NCI-H460 (cell line): ENCODE measurements at regions not wholly inside any gene's neighbourhood (a gene's known extent, or its start where the extent isn't known, plus 50 kb on each side); places are given as distances from the start of the nearest gene placed in this dataset.

ENCODE experiments used
- DNase-seq: peaks from one replicate; pipeline ENCODE4 v3.0.0-alpha.2; 2016; ENCODE audit warnings: low read depth; ENCODE audit errors: extremely low read depth

DNA sequence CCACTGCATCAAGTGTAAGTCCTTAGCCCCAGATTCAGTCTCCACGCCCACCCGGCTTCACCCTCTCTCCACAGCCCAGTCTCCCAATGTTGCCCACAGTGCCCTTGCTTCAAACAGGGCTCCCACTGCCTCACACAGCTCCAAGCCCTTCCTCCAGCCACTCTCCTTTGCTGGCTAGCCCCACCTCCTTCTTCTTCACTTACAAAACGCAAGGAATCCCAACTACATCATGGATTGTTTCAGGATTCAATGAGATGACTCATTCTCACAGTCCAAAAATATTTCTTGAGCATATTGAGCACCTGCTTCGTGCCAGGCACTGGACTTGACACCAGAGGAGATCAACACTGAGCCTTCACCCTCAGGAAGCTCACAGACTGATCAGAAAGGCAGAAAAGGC lies 533.5 kb downstream of the BUD13 start:
- no peak for DNase-seq

DNA sequence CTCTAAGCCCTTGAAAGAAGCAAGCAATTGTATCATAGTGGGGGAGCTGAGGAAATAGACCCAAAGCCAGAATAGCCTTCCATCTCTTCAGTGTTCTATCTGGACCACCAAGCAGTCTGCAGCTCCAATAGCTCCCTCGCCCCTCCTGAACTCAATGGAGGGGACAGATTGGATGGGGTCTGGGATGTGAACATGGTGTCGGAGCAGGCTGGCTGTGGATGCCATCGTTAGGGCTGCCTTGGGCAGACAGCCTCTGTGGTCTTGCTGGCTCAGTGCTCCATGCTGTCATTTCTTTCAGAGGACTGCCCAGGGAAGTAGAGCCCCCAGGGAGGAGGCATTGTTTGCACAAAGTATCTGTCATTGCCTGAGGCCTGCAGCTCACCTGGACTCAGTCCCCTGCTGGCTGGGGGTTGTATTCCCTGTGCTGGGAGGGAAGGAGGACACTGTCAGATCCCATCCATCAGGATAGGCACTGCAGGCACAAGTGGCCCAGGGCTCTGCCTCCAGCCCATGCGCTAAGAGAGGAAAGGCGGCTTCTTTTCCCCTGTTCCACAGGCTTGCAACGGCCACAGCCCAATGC lies 537.7 kb downstream of the BUD13 start:
- DNase-seq = no peak

DNA sequence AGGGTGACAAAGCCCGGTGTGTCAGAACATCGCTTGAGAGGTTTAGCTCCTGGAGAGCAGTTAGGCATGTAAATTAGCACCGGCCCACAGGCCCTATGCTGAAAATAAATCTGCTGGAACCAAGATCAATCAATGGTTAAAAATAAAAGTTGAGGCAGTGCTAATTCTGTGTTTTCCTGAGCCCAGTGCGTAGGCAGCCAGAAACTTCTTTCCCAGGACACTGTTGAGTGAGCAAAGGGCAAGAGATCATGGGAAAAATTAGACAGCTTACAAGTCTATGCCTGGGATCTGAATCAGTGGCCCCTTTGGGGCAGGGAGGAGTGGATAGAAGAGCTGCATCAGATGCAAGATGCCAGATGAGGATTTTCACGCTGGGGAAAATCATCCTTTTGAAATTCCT lies 539.2 kb downstream of the BUD13 start:
- DNase-seq = no peak

DNA sequence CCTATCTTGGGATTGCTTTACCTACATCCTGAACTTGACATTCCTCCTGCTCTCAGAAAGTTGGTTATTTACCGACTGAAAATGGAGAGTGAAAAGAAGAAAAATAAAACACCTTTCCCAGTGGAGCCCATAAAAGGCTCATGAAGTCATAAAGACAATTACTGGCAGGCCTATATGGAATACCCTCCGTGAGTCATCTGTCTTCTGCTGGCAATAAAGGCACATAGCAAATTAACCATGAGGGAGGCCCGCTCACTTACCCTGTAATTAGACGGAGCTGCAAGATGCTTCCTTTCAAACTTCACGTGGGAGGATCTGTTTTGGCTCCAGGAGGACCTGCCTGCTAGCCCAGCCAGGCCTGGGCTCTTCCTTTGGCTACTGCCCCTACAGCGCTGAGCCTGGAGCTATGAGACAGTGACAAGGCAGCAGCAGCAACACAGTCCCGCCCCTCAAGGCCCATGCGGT lies 540.4 kb downstream of the BUD13 start:
- no peak for DNase-seq

DNA sequence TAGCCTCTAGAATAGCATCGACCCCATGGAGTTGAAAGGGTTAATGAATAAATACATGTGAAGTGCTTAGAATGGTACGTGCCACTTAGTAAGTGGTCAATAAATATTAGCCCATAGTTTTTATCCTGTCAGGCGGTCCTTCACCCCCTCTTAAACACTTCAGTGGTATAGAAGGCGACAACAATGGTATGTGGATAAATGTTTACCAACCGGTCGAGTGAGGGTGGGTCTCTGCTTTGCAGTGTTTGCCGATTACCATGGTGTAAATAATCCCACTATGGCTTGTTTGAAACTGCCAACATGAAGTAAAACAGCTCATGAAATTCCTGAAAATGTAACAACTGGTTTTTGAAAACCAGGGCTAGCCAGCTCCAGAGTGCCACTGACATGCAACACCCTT lies 541.2 kb downstream of the BUD13 start:
- DNase-seq = no peak

DNA sequence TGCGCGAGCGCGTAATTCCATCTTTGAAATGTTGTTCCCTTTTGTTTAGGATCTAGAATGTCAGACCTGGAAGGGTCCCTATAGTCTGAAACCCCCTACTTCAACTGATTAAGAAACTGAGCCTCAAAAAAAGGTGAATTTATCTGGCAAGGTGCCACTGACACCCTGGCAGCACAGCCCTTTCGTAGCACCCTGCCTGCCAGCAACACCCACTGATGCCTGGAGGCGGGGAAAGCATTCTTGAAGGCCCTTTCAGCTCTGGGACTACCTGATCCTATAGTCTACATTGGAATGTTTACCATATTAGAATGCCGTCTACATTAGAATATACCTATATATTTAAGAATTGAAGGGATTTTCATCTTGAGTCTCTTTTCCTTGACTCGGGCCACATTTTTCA lies 542.3 kb downstream of the BUD13 start:
- DNase-seq = no peak

DNA sequence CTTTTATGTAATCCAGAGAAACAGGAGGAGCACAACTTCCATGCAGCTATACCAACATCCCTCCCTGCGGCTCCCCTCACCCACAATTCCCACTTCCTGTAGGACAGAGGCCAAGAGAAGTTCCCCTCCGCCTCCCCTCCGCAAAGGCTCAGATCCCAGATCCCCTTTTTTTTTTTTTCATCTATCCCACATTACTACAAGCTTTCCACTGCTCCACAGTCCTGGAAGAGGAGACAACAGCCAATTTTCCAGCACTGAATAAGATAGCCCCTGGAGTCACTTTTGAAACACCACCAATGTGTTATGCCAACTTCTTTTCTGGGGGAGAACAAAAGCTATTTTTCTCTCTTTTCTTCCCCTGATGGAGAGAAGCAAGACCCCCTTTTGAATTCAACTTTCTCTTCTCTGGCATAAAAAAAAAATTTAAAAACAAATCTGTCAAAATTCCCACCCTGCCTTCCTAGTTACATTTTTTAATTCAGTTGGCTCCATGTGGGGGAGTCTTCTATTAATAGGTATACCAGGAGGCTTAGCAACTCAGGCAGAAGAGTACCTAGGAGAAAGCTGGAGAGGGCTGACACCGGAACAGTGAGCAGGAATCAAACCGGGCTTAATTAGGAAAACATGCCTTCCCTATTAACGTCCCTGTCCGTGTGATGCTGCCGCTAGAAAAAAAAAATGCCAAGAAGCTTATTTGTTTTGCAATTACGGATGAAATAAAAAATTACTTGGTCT lies 543.4 kb downstream of the BUD13 start:
- no peak for DNase-seq

DNA sequence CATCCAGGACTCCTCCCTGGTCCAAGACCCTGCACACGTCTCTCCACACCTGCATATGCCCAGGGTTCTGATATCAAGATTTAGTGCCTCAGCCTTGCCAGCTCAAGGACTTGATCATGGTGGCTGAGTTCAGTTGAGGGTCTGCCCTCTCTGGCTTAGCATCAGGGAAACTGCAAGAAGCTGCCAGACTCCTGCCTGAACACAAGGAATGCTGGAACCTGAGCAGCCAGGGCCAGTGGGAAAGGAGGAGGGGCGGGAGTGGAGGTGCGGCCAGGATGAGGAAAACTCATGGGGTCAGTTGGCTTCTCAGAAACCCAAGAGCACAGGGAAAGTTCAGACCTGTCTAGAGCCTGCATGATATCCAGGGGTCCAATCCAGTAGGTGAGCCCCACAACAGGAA lies 546.1 kb downstream of the BUD13 start:
- DNase-seq = no peak

DNA sequence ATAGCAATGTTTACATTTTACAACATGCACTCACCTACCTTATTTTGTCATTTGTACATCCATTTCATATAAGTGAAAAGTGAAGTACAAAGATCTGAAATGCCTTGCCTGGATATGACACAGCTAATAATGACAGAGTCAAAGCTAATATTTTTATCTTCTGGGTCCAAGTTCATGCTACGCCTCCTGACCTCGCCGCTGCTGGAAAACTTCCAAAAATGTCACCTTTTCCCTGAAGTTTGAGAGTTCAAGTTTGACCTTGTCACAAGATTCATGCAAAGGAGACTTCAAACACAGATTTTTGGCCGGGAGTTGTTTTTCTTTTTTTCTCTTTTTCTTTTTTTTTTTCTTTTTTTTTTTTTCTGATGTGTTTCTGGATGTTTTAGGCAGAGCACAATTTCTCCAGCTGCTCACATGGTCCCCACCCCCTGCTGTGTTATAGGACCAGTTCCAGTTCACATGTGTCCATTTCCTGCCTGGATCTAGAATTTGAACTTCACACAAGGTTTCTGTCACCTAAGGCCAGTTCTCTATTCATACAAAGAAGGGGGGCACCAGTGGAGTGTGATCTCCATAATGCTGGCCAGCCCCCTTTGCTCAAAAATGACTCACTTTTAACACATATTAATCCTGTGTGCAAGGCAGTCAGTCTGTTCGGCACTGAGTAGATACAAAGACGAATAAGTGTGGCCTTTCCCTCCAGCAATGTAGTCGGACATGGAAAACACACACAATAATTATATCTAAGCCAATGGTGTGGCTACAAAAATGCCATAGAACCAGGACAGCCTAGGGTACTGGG lies 546.8 kb downstream of the BUD13 start:
- no peak for DNase-seq

DNA sequence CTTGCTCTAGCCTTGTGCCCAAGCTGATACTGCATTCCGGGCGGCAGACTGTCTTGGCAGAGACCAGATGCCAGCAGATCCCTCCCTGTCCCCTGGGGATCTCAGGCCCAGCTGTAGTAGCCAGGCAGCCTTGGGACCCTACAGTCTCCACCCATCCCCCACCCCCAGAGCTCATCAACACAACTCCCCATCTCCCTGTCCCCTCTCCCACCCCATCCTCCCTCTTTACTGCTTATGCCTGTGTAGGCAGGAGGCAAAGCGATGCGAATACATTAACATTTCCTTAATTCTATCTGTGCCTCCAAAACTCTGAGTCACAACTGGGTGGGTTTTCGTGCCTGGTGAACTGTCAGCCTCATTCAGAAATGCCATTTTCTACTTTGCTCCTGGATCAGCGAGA lies 547.6 kb downstream of the BUD13 start:
- no peak for DNase-seq

DNA sequence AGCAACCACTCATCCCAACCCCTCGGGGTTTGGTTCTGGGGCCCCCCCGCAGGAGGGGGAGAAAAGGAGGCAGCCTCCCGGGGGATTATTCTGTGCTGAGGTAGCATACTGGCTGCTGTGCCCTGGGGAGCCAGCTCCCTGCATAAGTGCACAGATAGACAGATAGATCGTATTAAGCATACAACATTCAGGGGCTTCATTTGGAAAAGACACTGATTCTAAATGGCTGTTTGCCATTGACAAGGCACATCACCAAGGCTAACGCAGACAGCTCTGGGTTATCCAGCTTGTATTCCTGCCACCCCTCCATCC lies 547.9 kb downstream of the BUD13 start:
- DNase-seq = no peak

DNA sequence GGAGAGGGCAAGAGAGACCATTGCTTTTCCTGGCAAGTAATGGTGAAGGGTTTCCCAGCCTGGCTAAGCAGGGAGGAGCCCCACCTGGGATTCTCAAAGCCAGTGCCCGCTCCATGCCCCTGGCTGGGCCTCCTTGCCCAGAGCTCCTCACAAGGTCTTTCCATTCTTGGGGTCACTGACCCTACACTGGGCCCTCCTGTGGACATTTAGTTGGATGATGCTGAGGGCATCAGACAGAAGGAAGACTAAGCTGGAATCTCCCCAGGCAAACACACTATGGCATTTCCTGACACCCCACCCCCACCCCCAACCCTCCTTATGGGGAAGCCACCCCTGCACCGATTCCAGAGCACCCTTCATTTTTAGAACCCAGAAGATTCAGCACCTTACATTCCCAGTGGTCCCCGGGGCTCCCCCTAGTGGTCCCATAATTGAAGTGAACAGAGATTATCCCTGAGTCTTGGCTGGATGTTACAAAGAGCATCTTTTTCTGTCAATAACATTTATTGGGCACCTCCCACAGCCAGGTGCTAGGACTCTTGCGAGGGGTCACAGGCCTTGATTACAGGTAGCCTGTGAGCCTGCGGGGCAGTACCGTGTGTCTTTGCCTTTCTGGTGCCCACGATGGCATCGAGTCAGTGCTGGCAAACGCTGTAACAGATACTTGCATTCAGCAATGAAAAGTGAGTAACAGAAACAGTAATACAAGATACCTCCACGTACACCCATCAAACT lies 548.5 kb downstream of the BUD13 start:
- peak; percentile 6 for DNase-seq

DNA sequence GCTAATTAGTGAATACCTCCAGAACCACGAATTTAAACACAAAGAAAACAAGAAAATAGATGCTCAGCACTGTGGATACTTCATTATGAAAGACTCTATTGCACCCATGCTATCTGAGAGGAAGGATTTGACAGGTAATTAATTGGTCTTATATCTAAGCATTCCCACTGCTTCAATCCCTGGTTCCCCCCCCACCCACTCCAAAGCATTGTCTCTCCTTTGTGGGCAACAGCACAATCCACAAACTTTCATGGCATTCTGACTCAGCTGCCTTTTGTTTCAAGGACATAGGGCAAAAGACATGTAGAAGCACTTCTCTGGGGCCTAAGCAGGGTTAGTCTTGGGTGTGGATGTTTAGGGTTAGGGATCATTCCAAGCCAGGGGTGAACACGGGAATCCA lies 551.4 kb downstream of the BUD13 start:
- DNase-seq = no peak

DNA sequence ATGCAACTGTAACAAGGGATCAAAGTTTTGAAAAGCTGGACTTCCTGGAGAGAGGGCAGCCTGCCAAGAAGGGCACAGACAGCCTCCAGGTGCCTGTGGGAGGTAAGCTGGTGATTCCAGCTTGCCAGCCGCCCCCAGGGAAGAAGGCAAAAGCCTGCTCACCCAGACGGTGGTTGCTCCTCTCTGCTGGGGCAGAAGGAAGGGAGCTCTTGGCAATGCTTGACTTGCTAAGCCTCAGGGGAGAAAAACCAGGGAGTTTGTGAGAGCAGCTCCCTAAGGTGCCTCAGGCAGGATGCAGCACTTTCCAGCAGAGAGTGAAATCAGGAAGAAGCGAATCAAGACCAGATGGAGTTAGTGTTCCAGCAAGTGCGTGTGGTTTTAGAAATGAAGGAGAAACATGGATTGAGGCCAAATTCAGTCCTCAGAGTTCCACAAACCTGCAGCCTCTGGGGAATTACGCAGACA lies 553.6 kb downstream of the BUD13 start:
- no peak for DNase-seq

DNA sequence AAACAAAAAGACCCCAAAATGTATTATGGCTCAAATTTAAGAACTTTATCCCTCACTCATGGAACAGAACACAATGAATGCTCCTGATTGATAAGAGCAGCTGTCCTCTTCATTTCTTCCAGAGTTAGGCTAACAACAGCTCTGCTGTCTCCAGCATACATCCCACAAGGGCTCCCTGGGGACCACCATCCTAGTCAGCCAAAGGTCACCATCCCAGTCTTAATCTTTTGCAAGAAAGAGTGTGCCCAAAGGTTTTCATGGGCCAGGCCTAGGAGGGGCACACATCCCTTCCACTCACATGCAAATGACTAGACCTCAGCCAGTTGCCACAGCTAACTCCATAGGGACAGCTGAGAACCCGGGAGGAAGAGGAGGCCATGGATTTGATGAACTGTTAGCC lies 555.3 kb downstream of the BUD13 start:
- DNase-seq = no peak

DNA sequence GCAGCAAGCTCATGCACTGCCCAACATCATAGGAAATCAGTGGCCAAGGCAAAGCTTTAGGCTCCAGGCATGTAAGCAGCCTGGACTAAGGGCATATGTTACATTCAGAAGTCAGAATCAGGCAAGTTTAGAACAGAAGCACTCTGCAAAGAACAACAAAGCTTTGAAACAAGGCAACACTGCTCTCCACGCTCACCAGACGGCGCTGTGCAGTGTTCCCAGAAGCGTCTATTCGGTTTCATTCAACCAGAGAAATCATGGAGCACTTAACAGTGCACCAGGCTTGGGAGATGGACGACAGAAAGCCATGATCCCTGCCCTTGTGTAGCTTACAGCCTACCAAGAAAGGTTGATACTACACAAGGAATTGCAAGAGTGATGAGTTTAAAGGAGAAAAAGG lies 555.8 kb downstream of the BUD13 start:
- DNase-seq = no peak

DNA sequence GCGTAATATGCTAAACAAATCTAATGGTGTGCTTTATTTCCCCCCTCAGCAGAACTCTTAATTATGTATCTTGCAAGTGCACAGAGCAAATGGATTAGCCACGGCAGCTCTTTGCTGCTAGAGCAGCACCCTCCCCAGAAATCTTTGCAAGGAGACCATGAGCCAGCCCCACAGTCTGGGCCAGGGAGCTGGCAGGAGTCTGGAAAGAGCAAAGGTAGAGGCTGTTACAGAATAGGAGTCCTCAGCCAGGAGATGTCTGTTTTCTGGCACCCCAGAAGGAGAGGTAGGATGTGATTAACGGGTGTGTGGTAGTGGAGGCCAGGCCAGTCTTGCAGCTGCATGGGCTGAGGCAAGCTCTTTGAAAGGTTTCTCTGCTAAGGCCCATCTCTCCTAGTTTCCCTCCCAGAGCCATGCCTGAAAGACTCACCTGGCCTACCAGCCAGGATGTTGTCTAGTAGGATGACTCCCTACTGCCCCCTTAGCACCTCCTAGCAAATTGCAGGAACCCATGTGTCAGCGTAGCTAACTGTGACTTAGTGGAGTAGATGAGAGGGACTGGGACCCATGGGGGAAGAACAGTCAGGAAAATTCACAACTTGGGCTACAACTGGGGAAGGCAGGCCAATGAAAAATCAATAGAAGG lies 557.2 kb downstream of the BUD13 start:
- DNase-seq = no peak

DNA sequence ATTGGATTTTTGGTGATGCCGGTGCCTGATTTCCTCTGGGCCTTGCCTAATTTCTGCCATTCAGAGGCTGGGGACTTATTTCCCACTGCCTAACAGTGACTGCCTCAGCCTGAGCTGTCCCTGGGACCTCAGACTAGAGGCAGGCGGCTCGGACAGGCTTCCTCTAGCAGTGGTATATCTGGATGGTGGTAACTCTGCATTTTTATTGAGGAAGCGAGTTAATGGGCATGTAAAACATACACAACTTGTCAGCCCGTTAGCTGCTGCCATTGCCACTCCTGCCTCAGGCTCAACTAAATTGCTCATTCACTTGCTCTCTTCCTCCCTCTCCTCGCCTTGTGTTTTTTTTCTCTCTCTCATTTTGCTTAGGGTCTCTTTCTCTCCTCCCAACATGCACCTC lies 561.6 kb downstream of the BUD13 start:
- DNase-seq = no peak

DNA sequence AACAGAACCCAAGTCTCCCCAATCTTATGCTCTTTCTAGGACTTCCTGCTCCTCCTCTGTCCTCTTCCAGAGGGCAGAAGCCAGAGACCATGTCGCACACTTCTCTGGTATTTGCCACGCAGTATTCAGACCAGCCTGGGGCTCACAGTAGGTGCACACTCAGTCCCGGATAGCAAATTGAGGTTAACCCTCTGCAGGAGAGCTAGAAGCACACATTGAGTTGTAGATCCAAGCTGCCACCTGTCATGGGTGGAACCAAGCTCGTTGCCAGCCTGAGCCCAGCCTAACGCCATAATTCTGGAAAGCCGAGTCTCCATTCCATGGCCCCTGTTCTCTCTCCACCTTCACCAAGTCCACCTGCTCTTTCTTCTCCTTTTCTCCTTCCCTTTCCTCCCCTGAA lies 562.1 kb downstream of the BUD13 start:
- no peak for DNase-seq

DNA sequence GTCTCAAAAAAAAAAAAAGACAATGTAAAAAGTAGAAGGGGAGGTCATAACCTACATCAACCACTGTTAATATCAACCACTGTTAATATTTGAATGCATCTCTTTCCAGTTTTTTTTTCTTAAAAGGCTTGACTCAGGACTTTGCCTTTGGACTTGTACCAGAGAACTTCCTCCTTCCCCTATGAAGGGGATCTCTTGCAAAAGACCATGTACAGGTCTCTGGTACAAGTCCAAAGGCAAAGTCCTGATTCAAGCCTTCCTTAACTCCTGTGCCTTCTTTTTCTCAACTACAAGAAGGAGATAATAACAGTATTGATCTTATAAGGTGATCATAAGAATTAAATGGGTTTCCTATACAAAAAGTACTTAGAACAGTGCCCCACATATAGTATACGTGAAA lies 563.5 kb downstream of the BUD13 start:
- DNase-seq = no peak
